SK-N-SH (cell line): ENCODE measurements at regions not wholly inside any gene's neighbourhood (a gene's known extent, or its start where the extent isn't known, plus 50 kb on each side); places are given as distances from the start of the nearest gene placed in this dataset.

ENCODE experiments used
- CTCF ChIA-PET: fragments of 300-600, 350-600 bp; formaldehyde crosslinking; extraction: SDS; loops from one replicate; lab custom pipeline; 2021; lab: Yijun Ruan, JAX
- POLR2A ChIA-PET: fragments of 350-600 bp; sonication (Branson Sonifier 250); formaldehyde crosslinking; extraction: SDS; loops from one replicate; lab custom pipeline; 2020; ENCODE audit warnings: antibody characterized with exemption, inconsistent platforms; lab: Yijun Ruan, JAX
- DNase-seq: peaks from one replicate; pipeline ENCODE4 v3.0.0; 2012
- H2AFZ ChIP-seq: fragments of 200-600 bp; sonication (generic); 2 replicates; pipeline ENCODE4 v1.8.1; 2016; ENCODE audit warnings: antibody characterized with exemption, mild to moderate bottlenecking, low read depth
- H3F3A ChIP-seq: fragments of 200-600 bp; sonication (generic); replicated peaks from 2 replicates; pipeline ENCODE3; 2016; ENCODE audit warnings: antibody characterized with exemption, mild to moderate bottlenecking; ENCODE audit not compliant: insufficient read depth
- H3K27ac ChIP-seq, 2 experiments: fragments of 200-500 bp in 1 of 2; fragments of 200-600 bp in 1 of 2; sonication (Bioruptor generic) in 1 of 2; sonication (generic), shearing (Covaris generic) in 1 of 2; 2 replicates each; pipeline versions ENCODE4 v1.5.1 to v1.6.1; 2014 to 2016; ENCODE audit warnings: low read depth in 2 of 2, inconsistent platforms in 1 of 2, low read length in 1 of 2, mild to moderate bottlenecking in 1 of 2, mixed read lengths in 1 of 2
- H3K27me3 ChIP-seq: fragments of 200-600 bp; sonication (generic), shearing (Covaris generic); 2 replicates; pipeline ENCODE4 v1.6.1; 2016; ENCODE audit warnings: mixed run types; ENCODE audit not compliant: insufficient read depth
- H3K36me3 ChIP-seq, 2 experiments: fragments of 200-500 bp in 1 of 2; fragments of 200-600 bp in 1 of 2; sonication (Bioruptor generic) in 1 of 2; sonication (generic) in 1 of 2; replicated peaks in 1 of 2; 2 replicates each; pipeline versions ENCODE3 to v1.5.1; 2014 to 2016; ENCODE audit warnings: low read length in 1 of 2, mild to moderate bottlenecking in 1 of 2; ENCODE audit not compliant: insufficient read depth in 2 of 2, control insufficient read depth in 1 of 2
- H3K4me1 ChIP-seq, 2 experiments: fragments of 200-500 bp in 1 of 2; fragments of 200-600 bp in 1 of 2; sonication (Bioruptor generic) in 1 of 2; sonication (generic), shearing (Covaris generic) in 1 of 2; 2 replicates each; pipeline versions ENCODE4 v1.5.1 to v1.6.1; 2014 to 2016; ENCODE audit warnings: low read depth in 1 of 2, low read length in 1 of 2, mixed run types in 1 of 2; ENCODE audit not compliant: insufficient read depth in 2 of 2, control insufficient read depth in 1 of 2
- H3K4me2 ChIP-seq: fragments of 200-600 bp; sonication (generic), shearing (Covaris generic); 2 replicates; pipeline ENCODE4 v1.6.1; 2017; ENCODE audit warnings: mixed run types
- H3K4me3 ChIP-seq, 2 experiments: fragments of 200-500 bp in 1 of 2; fragments of 200-600 bp in 1 of 2; sonication (Bioruptor generic) in 1 of 2; sonication (generic), shearing (Covaris generic) in 1 of 2; 2 replicates each; pipeline versions ENCODE4 v1.5.1 to v1.8.1; 2014 to 2016; ENCODE audit warnings: low read depth in 2 of 2, inconsistent platforms in 1 of 2, low read length in 1 of 2, mild to moderate bottlenecking in 1 of 2, mixed read lengths in 1 of 2, moderate library complexity in 1 of 2
- H3K79me2 ChIP-seq: fragments of 200-600 bp; sonication (generic); 2 replicates; pipeline ENCODE4 v1.8.1; 2017; ENCODE audit warnings: mild to moderate bottlenecking; ENCODE audit not compliant: insufficient read depth
- H3K9ac ChIP-seq: fragments of 200-600 bp; sonication (generic); 2 replicates; pipeline ENCODE4 v1.6.1; 2017; ENCODE audit warnings: mixed run types
- H3K9me2 ChIP-seq: fragments of 200-600 bp; sonication (generic); 2 replicates; pipeline ENCODE4 v1.6.1; 2017; ENCODE audit warnings: mixed run types
- H3K9me3 ChIP-seq: fragments of 200-600 bp; sonication (generic); 2 replicates; pipeline ENCODE4 v1.6.1; 2017; ENCODE audit warnings: mixed run types, mild to moderate bottlenecking, moderate library complexity
- H4K20me1 ChIP-seq: fragments of 200-600 bp; sonication (generic); 2 replicates; pipeline ENCODE4 v1.6.1; 2017; ENCODE audit warnings: mild to moderate bottlenecking, mixed run types; ENCODE audit not compliant: insufficient read depth
- CHD2 ChIP-seq: fragments of 150-350 bp; IDR thresholded peaks from 2 replicates; pipeline ENCODE4 v1.6.1; 2018; ENCODE audit warnings: low read length; ENCODE audit not compliant: partially characterized antibody
- ELF1 ChIP-seq: IDR thresholded peaks from 2 replicates; pipeline ENCODE4 v1.4.0; 2012
- EP300 ChIP-seq, 2 experiments: IDR thresholded peaks; 2 replicates each; pipeline versions ENCODE4 v1.4.0 to v1.6.1; 2012; ENCODE audit warnings: borderline replicate concordance in 1 of 2, low read depth in 1 of 2, low read length in 1 of 2
- EZH2phosphoT487 ChIP-seq: fragments of 200-600 bp; sonication (generic); IDR thresholded peaks from 2 replicates; pipeline ENCODE4 v1.6.1; 2017; ENCODE audit warnings: low read depth, mixed run types, mild to moderate bottlenecking, antibody characterized with exemption, moderate library complexity, borderline replicate concordance
- FOXJ3 ChIP-seq: sonication (generic); formaldehyde crosslinking; IDR thresholded peaks from 2 replicates; pipeline ENCODE4 v1.5.1; 2020; ENCODE audit warnings: mild to moderate bottlenecking, missing genetic modification reagents
- GABPA ChIP-seq: IDR thresholded peaks from 2 replicates; pipeline ENCODE4 v1.4.0; 2012; ENCODE audit warnings: low read depth, mild to moderate bottlenecking
- JUND ChIP-seq: IDR thresholded peaks from 2 replicates; pipeline ENCODE4 v1.4.0; 2012
- MXI1 ChIP-seq: IDR thresholded peaks from 2 replicates; pipeline ENCODE4 v1.6.1; 2012; ENCODE audit warnings: mild to moderate bottlenecking, low read depth, low read length, improper control_type of control experiment
- NFIC ChIP-seq: IDR thresholded peaks from 2 replicates; pipeline ENCODE4 v1.4.0; 2012; ENCODE audit warnings: borderline replicate concordance
- NRF1 ChIP-seq: IDR thresholded peaks from 2 replicates; pipeline ENCODE4 v1.6.1; 2012; ENCODE audit warnings: low read depth, mild to moderate bottlenecking, low read length
- POLR2AphosphoS5 ChIP-seq: IDR thresholded peaks from 2 replicates; pipeline ENCODE4 v1.6.1; 2012; ENCODE audit warnings: low read depth, low read length
- REST ChIP-seq: IDR thresholded peaks from 2 replicates; pipeline ENCODE4 v1.6.1; 2012; ENCODE audit warnings: mild to moderate bottlenecking, low read depth, low read length, moderate library complexity
- RFX5 ChIP-seq: IDR thresholded peaks from 2 replicates; pipeline ENCODE4 v1.6.1; 2012; ENCODE audit warnings: mild to moderate bottlenecking, improper control_type of control experiment, low read length
- SIN3A ChIP-seq: IDR thresholded peaks from 2 replicates; pipeline ENCODE4 v1.6.1; 2012; ENCODE audit warnings: low read depth, mild to moderate bottlenecking, low read length, moderate library complexity, borderline replicate concordance
- SMC3 ChIP-seq: IDR thresholded peaks from 2 replicates; pipeline ENCODE4 v1.6.1; 2012; ENCODE audit warnings: low read depth, low read length, improper control_type of control experiment
- TCF12 ChIP-seq: IDR thresholded peaks from 2 replicates; pipeline ENCODE4 v1.4.0; 2012
- USF1 ChIP-seq: IDR thresholded peaks from 2 replicates; pipeline ENCODE4 v1.4.0; 2012; ENCODE audit warnings: low read depth, borderline replicate concordance
- YY1 ChIP-seq: IDR thresholded peaks from 2 replicates; pipeline ENCODE4 v1.4.0; 2012; ENCODE audit warnings: low read depth, mild to moderate bottlenecking
- WGBS: methylation state at CpG from one replicate; pipeline ENCODE4 v1.1.6; 2017; ENCODE audit warnings: low lambda C conversion rate; 5-methylcytosine and 5-hydroxymethylcytosine counted together
- TF ChIP-seq, protein P1 (sequence below): IDR thresholded peaks from 2 replicates; pipeline ENCODE4; 2012

DNA sequence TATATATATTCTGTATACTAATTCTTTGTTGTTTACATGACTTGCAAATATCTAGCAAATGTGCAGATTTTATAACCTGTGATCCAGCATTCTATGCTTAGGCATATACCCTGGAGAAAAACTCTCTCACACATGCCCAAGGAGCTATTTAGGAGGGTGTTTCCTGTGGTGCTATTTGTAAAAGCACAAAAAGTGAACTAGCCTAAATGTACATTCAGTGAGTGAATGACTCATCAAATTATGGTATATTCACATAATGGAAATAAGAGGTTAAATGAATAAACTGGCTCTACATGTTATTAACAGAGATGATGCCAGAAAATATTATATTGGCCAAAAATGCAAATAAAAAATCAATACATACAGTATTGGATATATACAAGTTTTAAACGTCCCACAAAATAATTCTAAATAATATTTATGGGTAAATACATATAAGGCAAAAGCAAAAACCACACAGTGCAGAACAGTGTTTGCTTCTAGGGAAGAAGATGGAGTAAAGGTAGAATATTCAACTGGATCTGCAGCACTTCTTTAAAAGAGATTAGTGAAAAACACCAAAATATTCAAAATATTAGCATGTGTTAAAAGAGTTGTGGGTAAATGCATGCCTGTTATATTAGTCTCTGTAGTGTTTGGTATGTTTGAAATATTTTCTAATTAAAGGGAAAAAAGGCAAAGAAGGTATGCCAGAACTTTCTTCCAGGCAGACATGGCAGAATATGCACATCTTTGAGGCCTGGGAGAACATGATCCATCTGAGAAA is 344.7 kb downstream of the KLF5 start:
- CTCF ChIA-PET, result interaction anchor here (0.6 to 1.7 kb wide), 2 partner anchors 13 to 78 kb away, joined by 3 to 4 read pairs; no protein-coding TSS in a partner anchor
- Histone ChIP-seq H3F3A (no peaks in the 10 kb centered on the region), H4K20me1 (no peaks in the 10 kb centered on the region), H3K79me2 (no peaks in the 10 kb centered on the region), H3K9me3 (no peaks in the 10 kb centered on the region), H3K9ac (no peak overlapping the region), H3K4me1 (no peaks in the 10 kb centered on the region; a peak in 1 of 4 replicates)
- TF ChIP-seq USF1 (no peak), POLR2AphosphoS5 (no peak)
- TF ChIP-seq, all 33 proteins: peak for 0
- Histone ChIP-seq H3K27me3 (no peaks in the 10 kb centered on the region), H2AFZ (no peak overlapping the region), H3K4me2 (no peak overlapping the region), H3K36me3 (no peaks in the 10 kb centered on the region), H3K9me2 (no peaks in the 10 kb centered on the region), H3K4me3 (no peak overlapping the region), H3K27ac (no peak overlapping the region)
- DNase-seq, result no peak
- 10% methylated on average over 1 of the region's 1 CpG for WGBS
- POLR2A ChIA-PET, result no interaction called here

- H2AFZ ChIP-seq, result no peak overlapping the region
- CTCF ChIA-PET, result no interaction called here
- POLR2A ChIA-PET, result no interaction called here
- H3K4me1 ChIP-seq, result no peaks in the 10 kb centered on the region; a peak in 1 of 4 replicates
- no peaks in the 10 kb centered on the region for H3K36me3 ChIP-seq
- H3K27ac ChIP-seq, result no peak overlapping the region
- H3K9me3 ChIP-seq, result no peaks in the 10 kb centered on the region
- H3K4me2 ChIP-seq, result no peak overlapping the region
- no peaks in the 10 kb centered on the region for H4K20me1 ChIP-seq
- no peaks in the 10 kb centered on the region for H3F3A ChIP-seq
- H3K4me3 ChIP-seq, result no peak overlapping the region
- no peak for DNase-seq
- WGBS, result 44% methylated on average over 2 of the region's 2 CpGs
- no peaks in the 10 kb centered on the region for H3K79me2 ChIP-seq
- H3K9ac ChIP-seq, result no peak overlapping the region
- TF ChIP-seq ELF1 (no peak), SMC3 (no peak), GABPA (no peak), FOXJ3 (CRISPR knock-in tag) (no peak), EP300 (IDR thresholded peaks at IDR 0.05; ENCODE audit: borderline replicate concordance in 1 of 2, low read depth in 1 of 2, low read length in 1 of 2) (no peak), JUND (no peak), POLR2AphosphoS5 (no peak), YY1 (no peak), RFX5 (no peak), SIN3A (no peak), REST (no peak), NRF1 (no peak), MXI1 (no peak), NFIC (no peak), TCF12 (no peak), EZH2phosphoT487 (no peak), CHD2 (no peak)
- TF ChIP-seq, protein P1, sequence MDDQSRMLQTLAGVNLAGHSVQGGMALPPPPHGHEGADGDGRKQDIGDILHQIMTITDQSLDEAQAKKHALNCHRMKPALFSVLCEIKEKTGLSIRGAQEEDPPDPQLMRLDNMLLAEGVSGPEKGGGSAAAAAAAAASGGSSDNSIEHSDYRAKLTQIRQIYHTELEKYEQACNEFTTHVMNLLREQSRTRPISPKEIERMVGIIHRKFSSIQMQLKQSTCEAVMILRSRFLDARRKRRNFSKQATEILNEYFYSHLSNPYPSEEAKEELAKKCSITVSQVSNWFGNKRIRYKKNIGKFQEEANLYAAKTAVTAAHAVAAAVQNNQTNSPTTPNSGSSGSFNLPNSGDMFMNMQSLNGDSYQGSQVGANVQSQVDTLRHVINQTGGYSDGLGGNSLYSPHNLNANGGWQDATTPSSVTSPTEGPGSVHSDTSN, result no peak
- H3K27me3 ChIP-seq, result no peaks in the 10 kb centered on the region
- no peaks in the 10 kb centered on the region for H3K9me2 ChIP-seq
Measured at GRCh38 chr13:73401769-73402168, 343.0 kb downstream of the KLF5 start.
